Kidney (tissue), 13 donors: ENCODE measurements at regions not wholly inside any gene's neighbourhood (a gene's known extent, or its start where the extent isn't known, plus 50 kb on each side); places are given as distances from the start of the nearest gene placed in this dataset.
A peak's percentile ranks its signal among the peaks of the same experiment; 100 is the strongest.

Experiments used
- DNase-seq, 5 donors: peaks; one replicate each; pipeline ENCODE4 v3.0.0-alpha.2; 2013 to 2020
- FAIRE-seq: peaks from 2 replicates; lab custom pipeline; 2012; peaks lifted over from hg19 to GRCh38; lab: Jason Lieb, UNC
- H3K27ac ChIP-seq, 2 donors: one replicate each; pipeline ENCODE4 v1.7.0; 2013; ENCODE audit warnings: low read depth in 2 of 2, low read length in 2 of 2, inconsistent platforms in 1 of 2
- H3K27me3 ChIP-seq: one replicate; pipeline ENCODE4 v1.7.1; 2013; ENCODE audit warnings: low read length, inconsistent platforms; ENCODE audit not compliant: control insufficient read depth, insufficient read depth
- H3K36me3 ChIP-seq, 3 donors: one replicate each; pipeline versions ENCODE4 v1.7.0 to v1.7.1; 2013; ENCODE audit warnings: low read length in 3 of 3, control low read depth in 1 of 3, inconsistent platforms in 1 of 3; ENCODE audit not compliant: insufficient read depth in 3 of 3, control insufficient read depth in 2 of 3
- H3K4me1 ChIP-seq, 3 donors: one replicate each; pipeline versions ENCODE4 v1.7.0 to v1.7.1; 2013; ENCODE audit warnings: low read length in 3 of 3, inconsistent platforms in 1 of 3, low read depth in 1 of 3; ENCODE audit not compliant: control insufficient read depth in 2 of 3, insufficient read depth in 2 of 3
- H3K4me3 ChIP-seq, 3 donors: one replicate each; pipeline versions ENCODE4 v1.7.0 to v1.8.1; 2013; ENCODE audit warnings: low read length in 3 of 3, control low read depth in 1 of 3, inconsistent platforms in 1 of 3
- H3K9ac ChIP-seq, 3 donors: one replicate each; pipeline versions ENCODE4 v1.7.0 to v1.7.1; 2013; ENCODE audit warnings: low read length in 3 of 3, control low read depth in 1 of 3, inconsistent platforms in 1 of 3
- H3K9me3 ChIP-seq, 3 donors: one replicate each; pipeline versions ENCODE4 v1.7.0 to v1.7.1; 2013; ENCODE audit warnings: low read length in 3 of 3, control low read depth in 1 of 3, inconsistent platforms in 1 of 3; ENCODE audit not compliant: control insufficient read depth in 2 of 3, insufficient read depth in 1 of 3
- CTCF ChIP-seq: IDR thresholded peaks from 3 replicates; pipeline ENCODE4 v1.5.1; 2012; ENCODE audit warnings: mild to moderate bottlenecking, moderate library complexity, borderline replicate concordance; ENCODE audit not compliant: insufficient read depth; ENCODE audit errors: extremely low read depth
- intact Hi-C: fragments of 100-400 bp; cut with DNase I; formaldehyde crosslinking; loops from one replicate; pipeline ENCODE4 v1.11.1; 2022
- donor health status: control.
- donor health status: control.
- donor health status: control.
- donor health status: control.
- donor health status: control.
- donor health status: DM: yes; HTN: yes; CAD: no.
- donor health status: Normal renal cell carcinoma (clear cell type).

GRCh38 chr11:97367406-97368083, 977.7 kb downstream of the JRKL start:
- no peak for TF ChIP-seq CTCF
- no peak overlapping the region for H3K9ac ChIP-seq
- H3K36me3 ChIP-seq = no peaks in the 10 kb centered on the region
- DNase-seq = peak in 1 of 5 donors; percentile 51
- intact Hi-C loops = no loop called here
- no peaks in the 10 kb centered on the region for H3K27me3 ChIP-seq
- no peak for FAIRE-seq
- H3K4me1 ChIP-seq = no peaks in the 10 kb centered on the region
- no peak overlapping the region for H3K27ac ChIP-seq
- H3K9me3 ChIP-seq = peaks cover 0 to 4% (median 0%) of the 10 kb centered on the region in 3 donors
- H3K4me3 ChIP-seq = no peak overlapping the region

GRCh38 chr11:97389270-97389669, 999.5 kb downstream of the JRKL start:
- no peak for DNase-seq
- no peak overlapping the region for H3K4me3 ChIP-seq

GRCh38 chr11:97398246-97398645, 1008.4 kb downstream of the JRKL start:
- intact Hi-C loops = no loop called here
- Histone ChIP-seq H3K27ac (no peak overlapping the region), H3K4me3 (no peak overlapping the region), H3K36me3 (no peaks in the 10 kb centered on the region), H3K9me3 (no peaks in the 10 kb centered on the region), H3K9ac (no peak overlapping the region), H3K4me1 (no peaks in the 10 kb centered on the region), H3K27me3 (no peaks in the 10 kb centered on the region)
- FAIRE-seq (no peak), DNase-seq (no peak)
- TF ChIP-seq CTCF = no peak

More at GRCh38 chr11:97389270-97389669, 999.5 kb downstream of the JRKL start:
- intact Hi-C loops = no loop called here
- Histone ChIP-seq H3K36me3 (no peaks in the 10 kb centered on the region), H3K4me1 (no peaks in the 10 kb centered on the region), H3K9me3 (no peaks in the 10 kb centered on the region), H3K9ac (no peak overlapping the region), H3K27ac (no peak overlapping the region), H3K27me3 (no peaks in the 10 kb centered on the region)
- no peak for TF ChIP-seq CTCF
- no peak for FAIRE-seq
